C4-2B (cell line): ENCODE measurements at regions not wholly inside any gene's neighbourhood (a gene's known extent, or its start where the extent isn't known, plus 50 kb on each side); places are given as distances from the start of the nearest gene placed in this dataset.

ENCODE experiments used
- H3K27ac ChIP-seq: fragments of 450-650 bp; 2 replicates; pipeline ENCODE4 v1.5.1; 2017
- CTCF ChIP-seq: fragments of 450-650 bp; conservative IDR thresholded peaks from 2 replicates; pipeline ENCODE4 v1.5.1; 2017; ENCODE audit warnings: mild to moderate bottlenecking
- ZFX ChIP-seq: fragments of 450-650 bp; IDR thresholded peaks from 2 replicates; pipeline ENCODE4 v1.6.1; 2017

DNA sequence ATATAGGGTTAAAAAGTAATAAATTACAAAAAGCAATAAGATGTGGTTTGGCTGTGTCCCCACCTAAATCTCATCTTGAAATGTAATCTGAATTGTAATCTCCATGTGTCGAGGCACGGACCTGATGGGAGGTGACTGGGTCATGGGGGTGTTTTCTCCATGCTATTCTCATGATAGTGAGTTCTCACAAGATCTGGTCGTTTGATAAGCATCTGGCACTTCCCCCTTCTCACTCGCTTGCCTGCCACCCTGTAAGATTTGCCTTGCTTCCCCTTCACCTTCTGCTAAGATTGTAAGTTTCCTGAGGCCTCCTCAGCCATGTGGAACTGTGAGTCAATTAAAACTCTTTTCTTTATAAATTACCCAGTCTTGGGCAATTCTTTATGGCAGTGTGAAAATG is 577.4 kb downstream of the TBC1D4 start:
- TF ChIP-seq ZFX (no peak), CTCF (no peak)
- H3K27ac ChIP-seq = no peak overlapping the region

- H3K27ac ChIP-seq = no peak overlapping the region
- no peak for TF ChIP-seq CTCF
Measured at GRCh38 chr13:74895042-74895796, 586.8 kb downstream of the TBC1D4 start.

DNA sequence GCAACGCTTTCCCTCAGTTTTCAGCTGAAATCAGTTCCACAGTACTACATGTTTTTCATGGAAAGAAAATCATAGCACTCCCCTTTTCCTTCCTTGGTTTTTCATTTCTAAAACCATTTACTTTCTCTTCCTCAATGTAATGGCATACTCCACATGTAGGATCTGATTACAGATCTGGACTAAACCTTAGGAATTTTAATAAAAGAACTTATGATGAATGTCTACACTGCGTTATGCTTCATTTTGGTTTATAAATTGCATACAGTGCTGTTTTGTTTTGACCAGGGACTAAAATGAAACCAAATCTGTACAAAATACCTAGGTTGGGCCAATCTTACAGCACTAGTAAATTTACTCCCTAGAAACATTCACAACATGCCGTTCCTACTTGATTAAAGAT is 589.9 kb downstream of the TBC1D4 start:
- no peak overlapping the region for H3K27ac ChIP-seq
- no peak for TF ChIP-seq ZFX
- TF ChIP-seq CTCF = no peak

- H3K27ac ChIP-seq = no peak overlapping the region
- TF ChIP-seq CTCF = no peak
- no peak for TF ChIP-seq ZFX
Measured at GRCh38 chr13:74891610-74892009, 590.4 kb downstream of the TBC1D4 start.

- no peak overlapping the region for H3K27ac ChIP-seq
- TF ChIP-seq CTCF (no peak), ZFX (no peak)
Measured at GRCh38 chr13:74889321-74889720, 592.6 kb downstream of the TBC1D4 start.

DNA sequence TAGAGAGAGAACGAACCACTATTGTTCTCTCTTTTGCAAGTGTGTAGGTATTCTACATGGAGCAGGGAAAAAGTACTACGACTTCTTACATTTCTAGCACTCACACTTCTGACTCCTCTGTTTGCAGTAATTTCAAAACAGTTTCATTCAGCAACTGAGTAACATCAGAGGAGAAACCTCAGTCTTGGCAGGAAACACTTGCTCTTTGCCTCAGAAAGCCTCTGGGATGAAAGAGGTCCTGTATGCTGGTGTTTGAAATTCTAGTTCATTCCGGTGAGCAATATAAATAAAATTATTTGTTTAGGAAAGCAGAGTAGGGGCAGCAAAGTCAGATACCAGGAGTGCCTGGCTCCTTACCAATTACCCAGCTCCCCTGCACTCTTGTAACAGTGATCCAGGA is 595.5 kb downstream of the TBC1D4 start:
- no peak for TF ChIP-seq CTCF
- no peak for TF ChIP-seq ZFX
- no peak overlapping the region for H3K27ac ChIP-seq

GRCh38 chr13:74883834-74884233 is 598.1 kb downstream of the TBC1D4 start:
- TF ChIP-seq ZFX = no peak
- TF ChIP-seq CTCF = no peak
- H3K27ac ChIP-seq = no peak overlapping the region
